Karpas-422 (cell line): ENCODE measurements at regions not wholly inside any gene's neighbourhood (a gene's known extent, or its start where the extent isn't known, plus 50 kb on each side); places are given as distances from the start of the nearest gene placed in this dataset.

ENCODE experiments used
- DNase-seq: peaks from one replicate; pipeline ENCODE4 v3.0.0-alpha.2; 2015
- H2AFZ ChIP-seq: fragments of 200-600 bp; sonication (generic); 2 replicates; pipeline ENCODE4 v1.6.1; 2014; ENCODE audit warnings: antibody characterized with exemption, low read length, mixed read lengths
- H3K27ac ChIP-seq: fragments of 200-600 bp; sonication (generic); 2 replicates; pipeline ENCODE4 v1.5.1; 2014; ENCODE audit warnings: mild to moderate bottlenecking, low read length, moderate library complexity
- H3K27me3 ChIP-seq: fragments of 200-600 bp; sonication (generic); 2 replicates; pipeline ENCODE4 v1.6.1; 2014; ENCODE audit warnings: low read length, mixed read lengths
- H3K36me3 ChIP-seq: fragments of 200-600 bp; sonication (generic); 2 replicates; pipeline ENCODE4 v1.6.1; 2014; ENCODE audit warnings: low read length, mixed read lengths; ENCODE audit not compliant: insufficient read depth
- H3K4me1 ChIP-seq: fragments of 200-600 bp; sonication (generic); 2 replicates; pipeline ENCODE4 v1.6.1; 2014; ENCODE audit warnings: mild to moderate bottlenecking, low read length, mixed read lengths
- H3K4me2 ChIP-seq: fragments of 200-600 bp; sonication (generic); 2 replicates; pipeline ENCODE4 v1.6.1; 2014; ENCODE audit warnings: low read length, low read depth, mild to moderate bottlenecking; ENCODE audit not compliant: poor library complexity, severe bottlenecking
- H3K4me3 ChIP-seq: fragments of 200-600 bp; sonication (generic); 2 replicates; pipeline ENCODE4 v1.5.1; 2014; ENCODE audit warnings: mild to moderate bottlenecking, antibody characterized with exemption, low read length, mixed read lengths
- H3K79me2 ChIP-seq: fragments of 200-600 bp; sonication (generic); 2 replicates; pipeline ENCODE4 v1.6.1; 2014; ENCODE audit warnings: mild to moderate bottlenecking, low read length, mixed read lengths
- H3K9ac ChIP-seq: fragments of 200-600 bp; sonication (generic); 2 replicates; pipeline ENCODE4 v1.6.0; 2014; ENCODE audit warnings: low read length
- H3K9me2 ChIP-seq: fragments of 200-600 bp; sonication (generic), shearing (Covaris generic); replicated peaks from 2 replicates; pipeline ENCODE4 v1.6.0; 2014; ENCODE audit warnings: mild to moderate bottlenecking, low read length, moderate library complexity; ENCODE audit not compliant: insufficient read depth
- H3K9me3 ChIP-seq: fragments of 300-700, 200-600 bp; sonication (generic); 2 replicates; pipeline ENCODE4 v1.6.1; 2014; ENCODE audit warnings: low read length, mixed read lengths
- H4K20me1 ChIP-seq: fragments of 200-600 bp; sonication (generic); 2 replicates; pipeline ENCODE4 v1.6.1; 2014; ENCODE audit warnings: mild to moderate bottlenecking, antibody characterized with exemption, low read length, low read depth; ENCODE audit not compliant: insufficient read depth

- no peak overlapping the region for H3K4me3 ChIP-seq
- no peak overlapping the region for H3K4me2 ChIP-seq
- H3K9me2 ChIP-seq: no peaks in the 10 kb centered on the region
- H3K27ac ChIP-seq: no peak overlapping the region
- no peak for DNase-seq
- H4K20me1 ChIP-seq: no peaks in the 10 kb centered on the region
- H3K9me3 ChIP-seq: no peaks in the 10 kb centered on the region
- no peak overlapping the region for H3K9ac ChIP-seq
- no peaks in the 10 kb centered on the region for H3K4me1 ChIP-seq
- H3K36me3 ChIP-seq: no peaks in the 10 kb centered on the region
- H2AFZ ChIP-seq: no peak overlapping the region
- no peaks in the 10 kb centered on the region for H3K79me2 ChIP-seq
- no peaks in the 10 kb centered on the region for H3K27me3 ChIP-seq
These were observed 51.1 kb downstream of the HYCC1 start for GRCh38 chr7:22962775-22963350.

- Histone ChIP-seq H3K9me2 (no peaks in the 10 kb centered on the region), H3K27ac (no peak overlapping the region), H3K27me3 (no peaks in the 10 kb centered on the region), H4K20me1 (no peaks in the 10 kb centered on the region), H3K4me2 (no peak overlapping the region), H3K4me1 (no peaks in the 10 kb centered on the region), H3K4me3 (no peak overlapping the region), H3K9ac (no peak overlapping the region), H3K9me3 (no peaks in the 10 kb centered on the region), H3K79me2 (no peaks in the 10 kb centered on the region), H3K36me3 (no peaks in the 10 kb centered on the region), H2AFZ (no peak overlapping the region)
- no peak for DNase-seq
These were observed 55.2 kb downstream of the HYCC1 start for GRCh38 chr7:22958742-22959141.

DNA sequence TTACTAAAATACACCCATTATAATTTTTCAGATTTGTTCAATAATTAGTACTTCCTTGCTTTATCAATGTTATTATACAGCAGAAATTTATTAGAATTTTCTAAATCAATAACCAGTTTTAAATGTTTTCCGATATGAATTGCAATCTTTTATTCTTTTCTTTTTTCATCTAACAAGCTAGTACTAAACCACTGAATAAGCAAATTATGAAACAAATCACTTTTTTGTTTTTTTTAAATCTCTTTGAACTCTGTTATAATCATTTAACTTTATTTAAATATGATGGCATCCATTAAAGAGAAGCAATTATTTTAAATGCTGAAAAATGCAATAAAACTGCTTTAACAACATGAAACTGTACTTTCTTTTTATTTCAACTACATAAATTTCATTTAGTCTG lies 59.7 kb downstream of the HYCC1 start:
- H3K36me3 ChIP-seq: no peaks in the 10 kb centered on the region
- no peak for DNase-seq
- H3K27me3 ChIP-seq: no peaks in the 10 kb centered on the region
- no peaks in the 10 kb centered on the region for H3K9me2 ChIP-seq
- no peak overlapping the region for H3K4me3 ChIP-seq
- H3K9ac ChIP-seq: no peak overlapping the region
- H3K4me2 ChIP-seq: no peak overlapping the region
- no peaks in the 10 kb centered on the region for H3K4me1 ChIP-seq
- no peaks in the 10 kb centered on the region for H3K79me2 ChIP-seq
- H4K20me1 ChIP-seq: no peaks in the 10 kb centered on the region
- H3K9me3 ChIP-seq: no peaks in the 10 kb centered on the region
- no peak overlapping the region for H3K27ac ChIP-seq
- no peak overlapping the region for H2AFZ ChIP-seq

DNA sequence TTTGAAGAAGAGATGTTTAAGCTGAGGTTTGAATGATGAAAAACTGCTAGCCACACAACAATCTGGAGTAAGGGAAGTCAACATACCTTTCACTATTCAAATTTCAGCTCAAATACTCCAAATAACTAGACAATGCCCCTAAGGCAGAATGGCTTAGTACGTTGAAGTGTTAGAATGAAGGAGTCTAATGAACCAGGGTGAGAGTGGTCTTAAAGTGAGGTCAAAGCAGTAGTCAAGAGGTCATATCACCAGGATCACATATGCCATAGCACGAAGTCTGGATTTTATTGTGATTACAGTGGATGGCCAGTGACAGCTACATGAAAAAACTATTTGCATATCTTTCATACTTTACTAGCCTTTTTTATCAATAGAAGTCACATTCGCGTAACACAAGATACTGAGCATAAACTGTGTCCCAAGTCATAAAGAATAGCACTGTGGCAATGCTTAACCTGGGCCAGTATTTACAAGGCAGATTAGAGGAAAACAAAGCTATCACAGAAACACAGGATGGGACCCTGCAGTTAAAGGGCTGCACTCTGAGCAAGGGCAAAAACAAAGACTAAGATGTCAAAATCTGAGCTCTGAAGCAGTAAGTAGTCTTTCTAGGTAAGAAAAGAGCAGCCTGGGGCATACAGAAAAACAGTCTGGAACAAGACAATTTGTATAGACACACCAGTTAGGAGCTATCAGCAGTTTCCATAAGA lies 61.5 kb downstream of the HYCC1 start:
- Histone ChIP-seq H3K36me3 (no peaks in the 10 kb centered on the region), H4K20me1 (no peaks in the 10 kb centered on the region), H3K4me2 (no peak overlapping the region), H3K79me2 (no peaks in the 10 kb centered on the region), H3K9me2 (no peaks in the 10 kb centered on the region), H3K4me3 (no peak overlapping the region), H3K27ac (no peak overlapping the region), H3K9me3 (no peaks in the 10 kb centered on the region), H3K9ac (no peak overlapping the region), H3K27me3 (no peaks in the 10 kb centered on the region), H2AFZ (no peak overlapping the region), H3K4me1 (no peaks in the 10 kb centered on the region)
- no peak for DNase-seq

DNA sequence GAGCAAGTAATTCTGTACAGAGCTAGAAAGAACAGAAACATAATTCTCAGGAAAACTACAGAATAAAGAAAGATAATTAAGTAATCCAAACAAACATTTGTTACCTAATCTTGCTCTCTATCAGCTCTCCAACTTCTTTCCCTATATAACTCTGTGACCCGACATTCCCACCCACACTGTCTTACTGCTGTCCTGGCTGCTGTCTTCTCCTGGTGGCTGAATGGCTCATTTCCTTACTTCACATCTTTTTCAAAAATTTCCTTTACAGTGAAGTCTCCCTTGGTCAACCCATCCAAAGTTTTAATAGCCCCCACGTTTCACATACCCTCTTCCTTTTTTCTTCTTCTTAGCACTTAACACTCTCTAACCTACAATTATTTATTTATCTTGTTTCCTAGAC lies 64.0 kb downstream of the HYCC1 start:
- Histone ChIP-seq H3K9ac (no peak overlapping the region), H3K27me3 (no peaks in the 10 kb centered on the region), H3K4me1 (no peaks in the 10 kb centered on the region), H3K4me3 (no peak overlapping the region), H3K9me3 (no peaks in the 10 kb centered on the region), H3K27ac (no peak overlapping the region), H3K4me2 (no peak overlapping the region), H2AFZ (no peak overlapping the region), H3K79me2 (no peaks in the 10 kb centered on the region), H4K20me1 (no peaks in the 10 kb centered on the region), H3K9me2 (no peaks in the 10 kb centered on the region), H3K36me3 (no peaks in the 10 kb centered on the region)
- DNase-seq: no peak

GRCh38 chr7:22949221-22949620 lies 64.7 kb downstream of the HYCC1 start:
- no peaks in the 10 kb centered on the region for H4K20me1 ChIP-seq
- H3K27ac ChIP-seq: no peak overlapping the region
- no peak overlapping the region for H3K9ac ChIP-seq
- no peak overlapping the region for H3K4me2 ChIP-seq
- no peaks in the 10 kb centered on the region for H3K9me2 ChIP-seq
- DNase-seq: no peak
- H2AFZ ChIP-seq: no peak overlapping the region
- H3K9me3 ChIP-seq: no peaks in the 10 kb centered on the region
- H3K27me3 ChIP-seq: no peaks in the 10 kb centered on the region
- no peaks in the 10 kb centered on the region for H3K36me3 ChIP-seq
- H3K79me2 ChIP-seq: no peaks in the 10 kb centered on the region
- H3K4me3 ChIP-seq: no peak overlapping the region
- no peaks in the 10 kb centered on the region for H3K4me1 ChIP-seq

DNA sequence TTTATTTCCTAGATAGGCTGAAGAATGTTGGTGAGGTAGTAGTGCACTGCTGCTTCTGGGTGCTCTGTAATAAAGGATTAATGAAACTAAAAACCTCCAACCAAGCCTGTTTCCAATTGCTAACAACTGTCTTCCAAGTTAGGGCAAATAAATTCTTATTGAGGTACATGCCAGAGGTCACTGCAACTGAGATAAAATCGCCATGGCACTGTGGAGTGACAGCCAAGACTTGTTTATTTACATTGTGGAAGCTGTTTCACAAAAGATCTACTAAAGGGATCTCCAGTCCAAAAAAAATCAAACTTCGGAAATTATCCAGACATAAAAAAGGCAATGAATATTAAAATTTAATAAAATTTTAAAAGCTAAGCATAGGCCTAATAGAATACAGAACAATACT lies 65.2 kb downstream of the HYCC1 start:
- Histone ChIP-seq H3K4me3 (no peak overlapping the region), H3K79me2 (no peaks in the 10 kb centered on the region), H3K27ac (no peak overlapping the region), H3K4me2 (no peak overlapping the region), H3K9me2 (no peaks in the 10 kb centered on the region), H3K9ac (no peak overlapping the region), H3K4me1 (no peaks in the 10 kb centered on the region), H3K9me3 (no peaks in the 10 kb centered on the region), H4K20me1 (no peaks in the 10 kb centered on the region), H2AFZ (no peak overlapping the region), H3K27me3 (no peaks in the 10 kb centered on the region), H3K36me3 (no peaks in the 10 kb centered on the region)
- no peak for DNase-seq

GRCh38 chr7:22945584-22945983 lies 68.3 kb downstream of the HYCC1 start:
- Histone ChIP-seq H3K27ac (no peak overlapping the region), H4K20me1 (no peaks in the 10 kb centered on the region), H3K9me2 (no peaks in the 10 kb centered on the region), H3K9ac (no peak overlapping the region), H3K4me1 (no peaks in the 10 kb centered on the region), H3K27me3 (no peaks in the 10 kb centered on the region), H3K9me3 (no peaks in the 10 kb centered on the region), H3K4me2 (no peak overlapping the region), H2AFZ (no peak overlapping the region), H3K4me3 (no peak overlapping the region), H3K79me2 (no peaks in the 10 kb centered on the region), H3K36me3 (no peaks in the 10 kb centered on the region)
- DNase-seq: no peak
